Peyer's patch (tissue), 4 donors: ENCODE measurements at regions not wholly inside any gene's neighbourhood (a gene's known extent, or its start where the extent isn't known, plus 50 kb on each side); places are given as distances from the start of the nearest gene placed in this dataset.
A peak's percentile ranks its signal among the peaks of the same experiment; 100 is the strongest.

ENCODE experiments used
- DNase-seq, 3 donors: peaks; one replicate each; pipeline ENCODE4 v3.0.0-alpha.2; 2017 to 2019
- H3K27ac ChIP-seq, 4 donors: fragments of 200-600 bp; sonication (generic); one replicate each; pipeline ENCODE4 v1.5.1; 2016 to 2019
- H3K27me3 ChIP-seq, 2 donors: fragments of 200-600 bp; sonication (generic); one replicate each; pipeline ENCODE4 v1.5.1; 2019
- H3K36me3 ChIP-seq, 3 donors: fragments of 200-600 bp; sonication (generic); one replicate each; pipeline ENCODE4 v1.5.1; 2016 to 2019
- H3K4me1 ChIP-seq, 4 donors: fragments of 200-600 bp; sonication (generic); one replicate each; pipeline ENCODE4 v1.5.1; 2016 to 2019
- H3K4me3 ChIP-seq, 4 donors: fragments of 200-600 bp; sonication (generic); 1 replicate in 3 of 4; 2 replicates in 1 of 4; pipeline ENCODE4 v1.5.1; 2016 to 2019; ENCODE audit warnings: mild to moderate bottlenecking in 1 of 4
- H3K9me3 ChIP-seq, 4 donors: fragments of 200-600 bp; sonication (generic); one replicate each; pipeline ENCODE4 v1.5.1; 2016 to 2019; ENCODE audit warnings: mild to moderate bottlenecking in 1 of 4
- POLR2A ChIP-seq, 2 donors: fragments of 450-650 bp; IDR thresholded peaks; one replicate each; pipeline ENCODE4 v1.5.1; 2017; ENCODE audit warnings: antibody characterized with exemption in 2 of 2, mild to moderate bottlenecking in 2 of 2, moderate library complexity in 2 of 2
- TF ChIP-seq, protein P1 (sequence below), 6 experiments: fragments of 450-650 bp in 4 of 6; fragments of 200-600 bp in 2 of 6; sonication (generic) in 1 of 6; IDR thresholded peaks; one replicate each; pipeline ENCODE4 v1.5.1; 2017 to 2019; ENCODE audit warnings: antibody characterized with exemption in 6 of 6, mild to moderate bottlenecking in 3 of 6, moderate library complexity in 1 of 6

- Histone ChIP-seq H3K36me3 (no peaks in the 10 kb centered on the region), H3K27me3 (no peaks in the 10 kb centered on the region), H3K4me1 (no peaks in the 10 kb centered on the region), H3K27ac (no peak overlapping the region), H3K9me3 (no peaks in the 10 kb centered on the region), H3K4me3 (no peak overlapping the region)
- no peak for DNase-seq
- TF ChIP-seq POLR2A (IDR thresholded peaks at IDR 0.05): no peak
- TF ChIP-seq, protein P1, sequence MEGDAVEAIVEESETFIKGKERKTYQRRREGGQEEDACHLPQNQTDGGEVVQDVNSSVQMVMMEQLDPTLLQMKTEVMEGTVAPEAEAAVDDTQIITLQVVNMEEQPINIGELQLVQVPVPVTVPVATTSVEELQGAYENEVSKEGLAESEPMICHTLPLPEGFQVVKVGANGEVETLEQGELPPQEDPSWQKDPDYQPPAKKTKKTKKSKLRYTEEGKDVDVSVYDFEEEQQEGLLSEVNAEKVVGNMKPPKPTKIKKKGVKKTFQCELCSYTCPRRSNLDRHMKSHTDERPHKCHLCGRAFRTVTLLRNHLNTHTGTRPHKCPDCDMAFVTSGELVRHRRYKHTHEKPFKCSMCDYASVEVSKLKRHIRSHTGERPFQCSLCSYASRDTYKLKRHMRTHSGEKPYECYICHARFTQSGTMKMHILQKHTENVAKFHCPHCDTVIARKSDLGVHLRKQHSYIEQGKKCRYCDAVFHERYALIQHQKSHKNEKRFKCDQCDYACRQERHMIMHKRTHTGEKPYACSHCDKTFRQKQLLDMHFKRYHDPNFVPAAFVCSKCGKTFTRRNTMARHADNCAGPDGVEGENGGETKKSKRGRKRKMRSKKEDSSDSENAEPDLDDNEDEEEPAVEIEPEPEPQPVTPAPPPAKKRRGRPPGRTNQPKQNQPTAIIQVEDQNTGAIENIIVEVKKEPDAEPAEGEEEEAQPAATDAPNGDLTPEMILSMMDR (IDR thresholded peaks at IDR 0.05): no peak
Observed at GRCh38 chr22:48873191-48873520, 954.5 kb downstream of the BRD1 start.

DNA sequence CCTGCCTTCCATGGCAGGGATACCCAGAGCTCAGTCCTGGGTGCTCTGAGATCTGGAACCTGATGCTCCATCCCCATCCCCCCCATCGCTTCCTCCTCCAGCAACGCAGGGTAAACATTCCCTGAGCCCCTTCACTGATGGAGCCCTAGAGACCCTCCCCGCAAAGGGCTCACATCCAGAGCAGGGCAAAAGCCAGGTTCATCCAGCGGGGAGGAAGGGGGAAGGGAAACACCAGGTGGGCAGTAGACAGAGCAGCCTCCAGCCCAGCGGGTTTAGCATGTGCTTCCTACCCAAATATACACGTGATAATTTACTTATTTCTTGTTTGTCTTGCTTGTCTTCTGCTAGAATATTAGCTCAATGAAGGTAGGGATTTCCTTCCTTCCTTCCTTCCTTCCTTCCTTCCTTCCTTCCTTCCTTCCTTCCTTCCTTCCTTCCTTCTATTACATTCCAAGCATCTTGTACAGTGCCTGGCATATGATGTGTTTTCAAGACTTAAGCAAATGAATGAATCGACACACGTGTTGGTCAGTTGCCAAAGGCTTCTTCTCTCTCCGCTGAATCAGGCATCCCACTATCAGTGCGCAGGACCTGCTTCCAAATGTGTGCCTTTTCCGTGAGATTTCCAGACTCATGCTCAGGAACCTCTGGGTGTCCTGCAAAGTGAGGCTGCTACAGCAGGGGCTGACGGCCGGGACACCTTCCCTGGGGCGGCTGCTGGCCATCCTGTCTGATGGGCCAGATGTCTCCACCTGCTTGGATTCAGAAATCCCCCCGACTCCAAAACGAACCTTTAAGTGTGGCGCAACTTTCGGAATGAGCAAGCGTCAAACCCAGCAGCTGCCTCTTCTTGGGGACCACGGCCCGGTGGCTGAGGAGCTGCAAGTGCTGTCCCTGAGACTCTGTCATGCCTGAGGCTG is 955.1 kb downstream of the BRD1 start:
- H3K27ac ChIP-seq: no peak overlapping the region
- H3K4me1 ChIP-seq: no peaks in the 10 kb centered on the region
- H3K27me3 ChIP-seq: no peaks in the 10 kb centered on the region
- H3K9me3 ChIP-seq: no peaks in the 10 kb centered on the region
- TF ChIP-seq, protein P1 (IDR thresholded peaks at IDR 0.05): no peak
- no peak for TF ChIP-seq POLR2A (IDR thresholded peaks at IDR 0.05)
- H3K4me3 ChIP-seq: no peak overlapping the region
- no peaks in the 10 kb centered on the region for H3K36me3 ChIP-seq
- DNase-seq: peak in 1 of 3 donors; percentile 19

GRCh38 chr22:48871176-48871840 is 956.4 kb downstream of the BRD1 start:
- TF ChIP-seq, protein P1 (IDR thresholded peaks at IDR 0.05): no peak
- TF ChIP-seq POLR2A (IDR thresholded peaks at IDR 0.05): no peak
- Histone ChIP-seq H3K9me3 (no peaks in the 10 kb centered on the region), H3K4me1 (no peaks in the 10 kb centered on the region), H3K4me3 (no peak overlapping the region), H3K36me3 (no peaks in the 10 kb centered on the region), H3K27me3 (no peaks in the 10 kb centered on the region), H3K27ac (no peak overlapping the region)
- DNase-seq: peak in 1 of 3 donors; percentile 33

- Histone ChIP-seq H3K27me3 (no peaks in the 10 kb centered on the region), H3K9me3 (no peaks in the 10 kb centered on the region), H3K36me3 (no peaks in the 10 kb centered on the region), H3K27ac (no peak overlapping the region), H3K4me3 (no peak overlapping the region), H3K4me1 (no peaks in the 10 kb centered on the region)
- TF ChIP-seq POLR2A (IDR thresholded peaks at IDR 0.05): no peak
- TF ChIP-seq, protein P1 (IDR thresholded peaks at IDR 0.05): no peak
- peak in 1 of 3 donors; percentile 21 for DNase-seq
Observed at GRCh38 chr22:48870436-48870835, 957.2 kb downstream of the BRD1 start.

- Histone ChIP-seq H3K9me3 (no peaks in the 10 kb centered on the region), H3K27me3 (no peaks in the 10 kb centered on the region), H3K27ac (no peak overlapping the region), H3K36me3 (no peaks in the 10 kb centered on the region), H3K4me1 (no peaks in the 10 kb centered on the region), H3K4me3 (no peak overlapping the region)
- DNase-seq: no peak
- TF ChIP-seq, protein P1 (IDR thresholded peaks at IDR 0.05): no peak
- TF ChIP-seq POLR2A (IDR thresholded peaks at IDR 0.05): no peak
Observed at GRCh38 chr22:48869788-48870187, 957.9 kb downstream of the BRD1 start.
